HEK293 (cell line): ENCODE measurements at regions not wholly inside any gene's neighbourhood (a gene's known extent, or its start where the extent isn't known, plus 50 kb on each side); places are given as distances from the start of the nearest gene placed in this dataset.

Experiments used
- ZNF184 ChIP-seq: fragments of 450-650 bp; IDR thresholded peaks from 2 replicates; pipeline ENCODE4 v1.5.1; 2018; ENCODE audit warnings: missing biosample characterization, mild to moderate bottlenecking, missing genetic modification characterization
- TF ChIP-seq, protein P1 (sequence below): fragments of 450-650 bp; formaldehyde crosslinking; IDR thresholded peaks from 2 replicates; pipeline ENCODE4 v1.5.1; 2016; ENCODE audit warnings: missing biosample characterization, missing genetic modification characterization
- TF ChIP-seq, protein P2 (sequence below): fragments of 450-650 bp; formaldehyde crosslinking; IDR thresholded peaks from 2 replicates; pipeline ENCODE4 v1.5.1; 2016; ENCODE audit warnings: missing biosample characterization, missing genetic modification characterization

DNA sequence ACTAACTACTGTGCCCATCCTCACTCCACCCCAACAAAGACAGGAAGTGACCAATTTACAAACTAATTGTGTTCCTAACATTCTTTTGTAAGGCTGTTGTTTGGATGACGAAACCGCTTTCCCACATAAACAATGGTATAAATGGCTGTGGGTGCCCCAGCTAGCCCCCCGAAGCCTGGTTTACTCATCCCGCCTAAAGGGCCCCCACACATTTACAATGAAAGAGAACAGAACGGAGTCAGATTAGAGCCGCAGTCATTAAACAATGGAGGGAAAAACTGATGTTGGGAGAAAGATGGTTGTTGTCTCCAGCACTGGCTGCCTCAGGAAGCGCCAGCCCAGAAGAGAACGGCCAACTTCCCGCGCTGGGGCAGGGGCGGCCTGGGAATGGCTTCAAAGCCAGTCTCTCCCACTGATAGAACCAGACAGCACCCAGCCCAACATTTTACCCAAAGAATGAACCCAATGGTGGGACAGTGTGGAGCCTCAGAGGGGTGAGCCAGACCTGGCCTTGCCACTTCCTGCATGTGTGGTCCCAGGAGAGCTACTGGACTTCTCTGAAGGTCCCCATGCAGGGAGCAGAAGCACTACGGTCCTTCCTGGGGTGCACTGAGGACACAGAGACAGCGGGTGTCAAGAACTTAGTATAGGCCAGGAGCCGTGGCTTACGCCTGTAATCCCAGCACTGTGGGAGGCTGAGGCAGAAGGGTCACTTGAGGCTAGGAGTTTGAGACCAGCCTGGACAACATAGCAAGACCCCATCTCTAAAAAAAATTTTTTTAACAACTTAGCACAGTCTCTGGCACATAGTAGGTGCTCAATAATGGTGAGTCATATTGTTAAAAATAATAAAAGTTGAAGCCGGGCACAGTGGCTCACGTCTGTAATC, 75.8 kb upstream of the GATA2 start:
- TF ChIP-seq, protein P1, sequence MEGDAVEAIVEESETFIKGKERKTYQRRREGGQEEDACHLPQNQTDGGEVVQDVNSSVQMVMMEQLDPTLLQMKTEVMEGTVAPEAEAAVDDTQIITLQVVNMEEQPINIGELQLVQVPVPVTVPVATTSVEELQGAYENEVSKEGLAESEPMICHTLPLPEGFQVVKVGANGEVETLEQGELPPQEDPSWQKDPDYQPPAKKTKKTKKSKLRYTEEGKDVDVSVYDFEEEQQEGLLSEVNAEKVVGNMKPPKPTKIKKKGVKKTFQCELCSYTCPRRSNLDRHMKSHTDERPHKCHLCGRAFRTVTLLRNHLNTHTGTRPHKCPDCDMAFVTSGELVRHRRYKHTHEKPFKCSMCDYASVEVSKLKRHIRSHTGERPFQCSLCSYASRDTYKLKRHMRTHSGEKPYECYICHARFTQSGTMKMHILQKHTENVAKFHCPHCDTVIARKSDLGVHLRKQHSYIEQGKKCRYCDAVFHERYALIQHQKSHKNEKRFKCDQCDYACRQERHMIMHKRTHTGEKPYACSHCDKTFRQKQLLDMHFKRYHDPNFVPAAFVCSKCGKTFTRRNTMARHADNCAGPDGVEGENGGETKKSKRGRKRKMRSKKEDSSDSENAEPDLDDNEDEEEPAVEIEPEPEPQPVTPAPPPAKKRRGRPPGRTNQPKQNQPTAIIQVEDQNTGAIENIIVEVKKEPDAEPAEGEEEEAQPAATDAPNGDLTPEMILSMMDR (tag by site-specific recombination), result no peak
- TF ChIP-seq, protein P2, sequence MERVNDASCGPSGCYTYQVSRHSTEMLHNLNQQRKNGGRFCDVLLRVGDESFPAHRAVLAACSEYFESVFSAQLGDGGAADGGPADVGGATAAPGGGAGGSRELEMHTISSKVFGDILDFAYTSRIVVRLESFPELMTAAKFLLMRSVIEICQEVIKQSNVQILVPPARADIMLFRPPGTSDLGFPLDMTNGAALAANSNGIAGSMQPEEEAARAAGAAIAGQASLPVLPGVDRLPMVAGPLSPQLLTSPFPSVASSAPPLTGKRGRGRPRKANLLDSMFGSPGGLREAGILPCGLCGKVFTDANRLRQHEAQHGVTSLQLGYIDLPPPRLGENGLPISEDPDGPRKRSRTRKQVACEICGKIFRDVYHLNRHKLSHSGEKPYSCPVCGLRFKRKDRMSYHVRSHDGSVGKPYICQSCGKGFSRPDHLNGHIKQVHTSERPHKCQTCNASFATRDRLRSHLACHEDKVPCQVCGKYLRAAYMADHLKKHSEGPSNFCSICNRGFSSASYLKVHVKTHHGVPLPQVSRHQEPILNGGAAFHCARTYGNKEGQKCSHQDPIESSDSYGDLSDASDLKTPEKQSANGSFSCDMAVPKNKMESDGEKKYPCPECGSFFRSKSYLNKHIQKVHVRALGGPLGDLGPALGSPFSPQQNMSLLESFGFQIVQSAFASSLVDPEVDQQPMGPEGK (tag by site-specific recombination), result no peak
- TF ChIP-seq ZNF184 (tag by site-specific recombination), result no peak
